ENCODE measurements at regions not wholly inside any gene's neighbourhood (a gene's known extent, or its start where the extent isn't known, plus 50 kb on each side); places are given as distances from the start of the nearest gene placed in this dataset.
"Not testable (repeated sequence)": the region's sequence is repeated elsewhere in the genome, so short reads cannot be mapped to it uniquely, and the experiment has no call there.

DNA sequence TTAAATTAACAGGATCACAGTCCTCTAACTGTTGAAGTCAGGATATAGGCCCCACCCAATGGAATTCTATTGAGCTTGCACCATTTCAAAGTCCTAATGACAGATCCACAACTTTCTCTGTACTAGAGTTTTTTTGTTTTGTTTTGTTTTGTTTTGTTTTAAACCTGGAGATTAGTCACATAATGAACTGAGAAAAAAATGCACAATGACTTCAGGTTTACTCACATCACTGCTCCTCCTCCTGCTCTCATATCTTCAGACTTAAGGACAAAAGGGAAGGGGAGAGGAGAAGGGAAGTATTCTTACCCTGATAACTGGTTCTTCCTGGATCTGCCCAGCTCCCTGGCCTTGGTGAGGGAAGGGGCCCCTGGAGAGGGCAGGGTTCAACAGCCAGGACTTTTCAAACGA lies 208.2 kb upstream of the EPHA4 start:
- DNase-seq (ENCODE audit: low read depth in 4 of 4, low spot score in 3 of 4), result no peak

GRCh38 chr2:221779614-221780067 lies 207.5 kb upstream of the EPHA4 start:
- no peak for DNase-seq (ENCODE audit: low read depth in 4 of 4, low spot score in 3 of 4)

DNA sequence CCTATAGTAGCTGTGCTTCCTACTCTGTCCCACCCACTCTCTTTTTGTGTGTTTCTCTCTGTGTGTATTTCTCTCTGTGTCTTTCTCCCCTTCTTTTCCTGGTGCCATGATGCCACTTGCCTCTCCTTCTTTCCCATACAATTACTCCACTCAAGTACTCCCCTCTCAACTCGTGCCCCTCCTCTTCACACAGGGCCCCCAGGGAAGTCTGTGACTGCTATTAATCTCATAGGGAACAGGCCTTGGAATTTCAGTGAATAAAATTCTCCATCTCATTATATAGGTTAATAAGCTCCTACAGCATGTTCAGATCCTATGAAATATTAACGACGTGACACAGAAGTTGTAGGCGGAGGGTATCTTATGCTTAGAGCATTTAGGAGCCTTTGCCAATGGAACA lies 205.9 kb upstream of the EPHA4 start:
- DNase-seq (ENCODE audit: low read depth in 4 of 4, low spot score in 3 of 4), result no peak

GRCh38 chr2:221777119-221777518 lies 205.0 kb upstream of the EPHA4 start:
- no peak for DNase-seq (ENCODE audit: low read depth in 4 of 4, low spot score in 3 of 4)

GRCh38 chr2:221775096-221775495 lies 203.0 kb upstream of the EPHA4 start:
- DNase-seq (ENCODE audit: low read depth in 4 of 4, low spot score in 3 of 4), result no peak

- no peak for DNase-seq (ENCODE audit: low read depth in 4 of 4, low spot score in 3 of 4)
These were observed 202.0 kb upstream of the EPHA4 start for GRCh38 chr2:221774136-221774535.

DNA sequence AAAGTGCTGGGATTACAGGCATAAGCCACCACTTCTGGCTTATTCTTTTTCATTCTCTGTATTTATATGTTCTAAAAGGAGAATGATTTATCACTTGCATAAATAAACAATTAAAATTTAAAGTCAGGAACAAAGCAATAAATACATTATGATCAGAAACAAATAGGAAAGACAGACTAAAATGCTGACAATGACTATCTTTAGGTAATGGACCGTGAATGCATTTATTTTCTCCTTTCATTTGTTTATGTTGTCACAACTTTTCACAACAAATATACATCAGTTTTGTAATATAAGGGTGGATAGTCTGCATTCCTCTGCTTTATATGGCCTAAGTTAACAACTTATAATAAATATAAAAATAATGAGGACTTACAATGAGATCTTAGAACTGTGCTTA lies 199.2 kb upstream of the EPHA4 start:
- no peak for DNase-seq (ENCODE audit: low read depth in 4 of 4, low spot score in 3 of 4)

DNA sequence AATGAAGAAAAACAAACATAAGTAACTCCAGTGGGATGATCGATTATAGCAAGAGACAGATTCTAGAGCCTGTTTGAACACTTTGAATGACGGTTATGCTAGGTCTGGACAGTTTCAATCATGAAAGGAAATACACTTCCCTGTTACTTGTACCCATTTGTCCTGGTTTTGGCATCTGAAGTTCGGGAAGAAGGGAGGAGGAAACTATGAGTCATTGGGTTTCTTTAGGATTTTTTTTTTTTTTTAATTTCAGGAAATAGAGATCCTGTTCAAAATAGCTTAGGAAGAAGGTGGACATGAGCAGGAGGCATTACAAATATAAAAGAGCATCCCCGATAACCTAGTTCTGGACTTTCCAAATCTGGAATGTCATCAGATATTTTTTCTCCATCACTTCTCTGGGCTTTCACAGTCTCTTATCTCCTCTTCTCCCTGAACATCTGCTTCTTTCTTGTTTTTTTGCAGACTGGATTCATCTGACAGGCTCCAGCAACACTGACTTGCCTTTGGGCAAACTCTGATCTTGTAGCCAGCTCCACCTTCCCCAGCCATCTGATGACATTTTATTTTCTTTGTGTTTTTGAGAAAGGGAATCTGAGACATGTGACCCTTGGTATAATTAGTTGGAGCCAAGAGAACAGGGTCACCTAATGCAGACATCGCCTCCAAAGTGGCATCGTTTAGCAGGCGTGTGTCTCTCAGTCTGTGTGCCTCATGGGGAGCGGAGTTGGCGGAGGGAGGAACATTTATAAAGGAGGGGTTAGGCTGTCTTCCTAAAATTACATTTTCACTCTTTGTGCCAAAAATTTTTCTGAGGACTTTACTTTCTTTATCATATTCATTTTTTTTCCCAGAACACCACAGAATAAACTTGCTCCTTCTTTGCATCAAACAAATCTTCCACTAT lies 195.3 kb upstream of the EPHA4 start:
- no peak for DNase-seq (ENCODE audit: low read depth in 4 of 4, low spot score in 3 of 4)

DNA sequence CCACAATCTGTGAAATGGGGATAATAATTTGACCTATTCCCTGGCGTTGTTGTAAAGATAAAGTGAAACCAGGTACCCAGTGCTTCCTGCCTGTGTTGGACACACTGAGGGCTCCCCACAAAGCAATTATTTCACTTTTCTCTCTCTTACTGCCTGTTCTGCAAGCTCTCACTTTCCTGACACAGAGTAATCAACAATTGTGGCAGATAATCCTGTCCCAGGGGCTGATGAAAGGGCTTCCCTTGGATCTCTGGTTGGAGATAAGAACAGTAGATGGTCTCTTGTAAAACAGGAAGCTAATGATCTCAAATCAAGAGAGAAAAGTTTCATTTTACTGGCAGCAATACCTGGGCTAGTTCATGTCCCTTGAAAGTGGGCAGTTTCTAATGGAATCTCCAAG lies 190.4 kb upstream of the EPHA4 start:
- DNase-seq (ENCODE audit: low read depth in 4 of 4, low spot score in 3 of 4), result no peak

- DNase-seq (ENCODE audit: low read depth in 4 of 4, low spot score in 3 of 4), result no peak
These were observed 189.2 kb upstream of the EPHA4 start for GRCh38 chr2:221761260-221761659.

DNA sequence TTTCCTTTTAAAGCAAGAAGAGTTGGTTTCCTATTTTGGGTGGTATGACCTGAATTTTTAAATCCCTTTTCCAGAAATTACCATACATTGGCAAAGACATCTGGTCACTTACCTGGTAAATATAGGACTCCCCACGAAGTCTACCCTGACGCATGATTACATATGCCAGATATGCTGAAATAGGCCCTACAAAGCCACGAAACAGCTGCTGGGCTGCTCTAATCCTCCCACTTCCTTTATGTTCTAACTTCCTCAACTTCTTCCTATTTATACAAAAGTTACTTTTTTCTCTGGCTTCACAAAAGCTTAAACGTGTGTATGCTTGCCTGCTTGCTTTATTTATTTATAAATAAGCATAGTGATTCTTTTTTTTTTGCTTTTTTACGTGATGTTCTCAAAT lies 186.0 kb upstream of the EPHA4 start:
- DNase-seq (ENCODE audit: low read depth in 4 of 4, low spot score in 3 of 4), result no peak

- DNase-seq (ENCODE audit: low read depth in 4 of 4, low spot score in 3 of 4), result no peak
These were observed 181.3 kb upstream of the EPHA4 start for GRCh38 chr2:221753401-221753800.

GRCh38 chr2:221752781-221753180 lies 180.7 kb upstream of the EPHA4 start:
- DNase-seq (ENCODE audit: low read depth in 4 of 4, low spot score in 3 of 4), result no peak

DNA sequence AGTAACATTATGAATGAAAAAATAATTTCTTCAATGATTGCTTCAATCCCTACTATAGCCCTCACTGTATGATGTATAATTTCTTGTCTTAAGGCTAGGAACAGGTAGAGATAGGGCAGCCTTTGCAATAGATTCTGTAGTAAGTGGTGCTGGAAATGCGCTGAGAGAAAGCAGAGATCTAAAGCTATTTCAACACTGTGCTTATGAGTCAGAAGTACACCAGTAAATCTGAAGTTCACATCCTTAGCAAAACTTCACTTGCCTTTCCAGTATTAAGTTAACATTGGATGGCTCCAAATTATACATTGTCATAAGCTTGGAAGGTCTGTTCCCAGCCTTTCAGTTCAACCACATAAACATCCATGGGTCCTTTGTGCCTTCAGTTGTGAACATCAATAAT lies 178.2 kb upstream of the EPHA4 start:
- DNase-seq (ENCODE audit: low read depth in 4 of 4, low spot score in 3 of 4), result no peak

DNA sequence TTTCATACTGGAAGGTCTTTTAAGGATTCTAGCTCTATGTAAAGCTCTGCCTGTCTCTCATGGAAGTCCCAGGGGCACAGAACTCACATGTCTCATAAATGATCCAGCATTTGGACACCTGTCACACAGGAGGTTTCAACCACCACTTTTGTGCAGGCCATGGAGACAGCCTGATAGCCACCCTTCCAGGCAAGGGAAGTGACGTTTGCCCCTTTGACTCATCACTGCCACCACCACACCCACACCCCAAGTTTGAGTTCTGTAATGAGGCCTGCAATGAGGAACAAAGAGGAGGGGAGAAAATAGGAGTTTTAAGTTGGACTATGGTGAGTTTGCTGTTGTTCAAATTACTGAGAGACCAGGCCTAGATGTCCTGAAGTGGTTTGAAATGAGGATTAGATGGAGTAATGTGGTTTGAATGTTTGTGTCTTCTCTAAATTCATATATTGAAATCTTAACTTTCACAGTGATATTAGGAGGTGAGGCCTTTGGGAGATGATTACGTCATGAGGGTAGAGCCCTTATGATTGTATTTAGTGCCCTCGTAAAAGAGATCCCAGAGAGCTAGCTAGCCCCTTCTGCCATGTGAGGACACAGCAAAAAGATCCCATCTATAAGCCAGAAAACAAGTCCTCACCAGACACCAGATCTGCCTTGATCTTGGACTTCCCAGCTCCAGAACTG lies 175.3 kb upstream of the EPHA4 start:
- no peak for DNase-seq (ENCODE audit: low read depth in 4 of 4, low spot score in 3 of 4)

GRCh38 chr2:221741496-221742211 lies 169.6 kb upstream of the EPHA4 start:
- DNase-seq (ENCODE audit: low read depth in 4 of 4, low spot score in 3 of 4), result no peak

GRCh38 chr2:221731432-221732145 lies 159.5 kb upstream of the EPHA4 start:
- peak in 1 of 4 donors; percentile 29 for DNase-seq (ENCODE audit: low read depth in 4 of 4, low spot score in 3 of 4)

DNA sequence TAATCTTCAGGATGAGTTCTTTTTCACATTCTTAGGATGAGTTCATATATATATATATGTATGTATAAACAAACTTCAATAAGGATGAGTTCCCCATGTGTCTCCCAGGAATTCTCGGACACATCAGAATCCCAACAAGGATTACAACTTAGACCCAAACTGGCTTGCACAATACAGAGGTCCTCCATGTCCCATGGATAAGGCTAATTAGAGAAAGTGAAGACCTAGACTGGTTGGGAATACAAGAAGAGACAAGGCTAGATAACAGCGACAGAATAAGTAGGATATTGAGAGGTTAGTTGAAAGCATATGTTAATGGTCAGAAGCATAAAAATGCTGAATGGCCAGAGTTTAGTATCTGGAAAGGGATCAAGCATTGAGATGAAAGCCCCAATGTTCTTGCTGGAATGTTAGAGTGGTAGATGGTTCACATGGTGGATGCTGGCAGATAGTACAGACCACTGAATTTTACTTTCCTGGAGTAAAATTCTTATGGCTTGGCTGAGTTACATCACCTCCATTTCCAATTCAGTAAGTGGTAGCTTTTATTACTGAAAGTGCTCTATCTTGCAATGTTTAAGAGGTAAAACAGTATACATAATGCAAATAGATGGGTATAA lies 154.9 kb upstream of the EPHA4 start:
- no peak for DNase-seq (ENCODE audit: low read depth in 4 of 4, low spot score in 3 of 4)

DNA sequence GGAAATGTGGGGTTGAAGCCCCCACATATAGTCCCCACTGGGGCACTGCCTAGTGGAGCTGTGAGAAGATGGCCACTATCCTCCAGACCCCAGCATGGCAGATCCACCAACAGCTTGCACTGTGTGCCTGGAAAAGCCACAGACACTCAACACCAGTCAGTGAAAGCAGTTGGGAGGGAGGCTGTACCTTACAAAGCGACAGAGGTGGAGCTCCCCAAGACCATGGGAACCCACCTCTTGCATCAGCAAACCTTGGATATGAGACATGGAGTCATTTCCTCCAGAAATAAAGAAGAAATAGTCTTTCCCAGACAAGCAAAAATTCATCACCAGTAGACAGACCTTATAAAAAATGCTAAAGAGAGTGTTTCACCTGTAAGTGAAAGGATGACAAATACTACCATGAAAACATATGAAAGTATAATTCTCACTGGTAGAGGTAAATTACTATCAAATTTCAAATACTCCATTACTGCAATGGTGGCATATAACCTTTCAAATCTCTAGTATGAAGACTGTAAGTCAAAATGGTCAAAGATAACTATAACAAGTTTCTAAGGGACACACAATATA lies 152.6 kb upstream of the EPHA4 start:
- DNase-seq (ENCODE audit: low read depth in 4 of 4, low spot score in 3 of 4), result no peak

DNA sequence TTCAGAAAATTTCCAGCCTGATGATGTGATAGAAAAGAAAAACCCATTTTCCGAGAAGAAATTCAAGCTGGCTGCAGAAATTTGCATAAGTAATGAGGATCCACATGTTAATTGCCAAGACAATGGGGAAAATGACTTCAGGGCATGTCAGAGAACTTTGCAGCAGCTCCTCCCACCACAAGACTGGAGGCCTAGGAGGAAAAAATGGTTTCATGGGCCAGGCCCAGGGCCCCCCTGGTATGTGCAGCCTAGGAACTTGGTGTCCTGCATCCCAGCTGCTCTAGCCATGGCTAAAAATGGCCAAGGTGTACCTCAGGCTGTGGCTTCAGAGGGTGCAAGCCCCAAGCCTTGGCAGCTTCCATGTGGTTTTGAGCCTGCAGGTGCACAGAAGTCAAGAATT lies 152.0 kb upstream of the EPHA4 start:
- not testable (repeated sequence) for DNase-seq (ENCODE audit: low read depth in 4 of 4, low spot score in 3 of 4)
